Choroid plexus epithelial cell (primary cell): ENCODE measurements at regions not wholly inside any gene's neighbourhood (a gene's known extent, or its start where the extent isn't known, plus 50 kb on each side); places are given as distances from the start of the nearest gene placed in this dataset.

Source experiments
- DNase-seq: peaks from one replicate; pipeline ENCODE4 v3.0.0-alpha.2; 2010; ENCODE audit warnings: low read depth
- H3K4me3 ChIP-seq: 2 replicates; pipeline ENCODE4 v1.5.1; 2011; ENCODE audit warnings: low read depth, mild to moderate bottlenecking, control low read depth, low read length, moderate library complexity
- CTCF ChIP-seq: conservative IDR thresholded peaks from 2 replicates; pipeline ENCODE4 v1.5.1; 2011; ENCODE audit warnings: low read depth, mild to moderate bottlenecking, control low read depth, inconsistent platforms, low read length, moderate library complexity

- DNase-seq: no peak
- no peak for TF ChIP-seq CTCF
- H3K4me3 ChIP-seq: no peak overlapping the region
Measured at GRCh38 chr20:39943336-39943735, 745.7 kb downstream of the MAFB start.

GRCh38 chr20:39941245-39941644 lies 747.8 kb downstream of the MAFB start:
- H3K4me3 ChIP-seq: no peak overlapping the region
- DNase-seq: no peak
- TF ChIP-seq CTCF: no peak

GRCh38 chr20:39939241-39939865 lies 749.7 kb downstream of the MAFB start:
- no peak for TF ChIP-seq CTCF
- no peak overlapping the region for H3K4me3 ChIP-seq
- DNase-seq: peak; percentile 20

GRCh38 chr20:39936401-39936800 lies 752.6 kb downstream of the MAFB start:
- no peak for DNase-seq
- no peak for TF ChIP-seq CTCF
- H3K4me3 ChIP-seq: no peak overlapping the region

- TF ChIP-seq CTCF: no peak
- no peak overlapping the region for H3K4me3 ChIP-seq
- peak; percentile 5 for DNase-seq
Measured at GRCh38 chr20:39935901-39936300, 753.1 kb downstream of the MAFB start.

GRCh38 chr20:39916236-39916765 lies 772.7 kb downstream of the MAFB start:
- no peak overlapping the region for H3K4me3 ChIP-seq
- no peak for TF ChIP-seq CTCF
- no peak for DNase-seq

GRCh38 chr20:39913274-39913673 lies 775.8 kb downstream of the MAFB start:
- DNase-seq: peak; percentile 11
- no peak for TF ChIP-seq CTCF

More at GRCh38 chr20:39913274-39913673, 775.8 kb downstream of the MAFB start:
- H3K4me3 ChIP-seq: no peak overlapping the region
